Fibroblast of skin of abdomen (primary cell): ENCODE measurements at regions not wholly inside any gene's neighbourhood (a gene's known extent, or its start where the extent isn't known, plus 50 kb on each side); places are given as distances from the start of the nearest gene placed in this dataset.
"Not testable (repeated sequence)": the region's sequence is repeated elsewhere in the genome, so short reads cannot be mapped to it uniquely, and the experiment has no call there.

Source experiments
- DNase-seq: peaks from one replicate; pipeline ENCODE4 v3.0.0-alpha.2; 2013

- peak; percentile 81 for DNase-seq
Measured at GRCh38 chr12:25424211-25424731, 128.8 kb downstream of the LMNTD1 start.

- DNase-seq: no peak
Measured at GRCh38 chr12:25423355-25424050, 129.6 kb downstream of the LMNTD1 start.

- DNase-seq: peak; percentile 6
Measured at GRCh38 chr12:25422241-25422640, 130.8 kb downstream of the LMNTD1 start.

- DNase-seq: peak; percentile 27
Measured at GRCh38 chr12:25421651-25422167, 131.4 kb downstream of the LMNTD1 start.

GRCh38 chr12:25420116-25420515, 133.0 kb downstream of the LMNTD1 start:
- DNase-seq: no peak

GRCh38 chr12:25419595-25419994, 133.5 kb downstream of the LMNTD1 start:
- DNase-seq: no peak

- DNase-seq: peak; percentile 66
Measured at GRCh38 chr12:25417071-25417470, 136.0 kb downstream of the LMNTD1 start.

- peak; percentile 34 for DNase-seq
Measured at GRCh38 chr12:25416516-25416915, 136.6 kb downstream of the LMNTD1 start.

- no peak for DNase-seq
Measured at GRCh38 chr12:25415004-25415403, 138.1 kb downstream of the LMNTD1 start.

- DNase-seq: no peak
Measured at GRCh38 chr12:25412735-25413134, 140.3 kb downstream of the LMNTD1 start.

GRCh38 chr12:25404955-25405354, 148.1 kb downstream of the LMNTD1 start:
- DNase-seq: no peak

GRCh38 chr12:25401547-25402345, 151.0 kb upstream of the KRAS start:
- DNase-seq: peak; percentile 39

- DNase-seq: no peak
Measured at GRCh38 chr12:25397001-25397400, 146.3 kb upstream of the KRAS start.

- no peak for DNase-seq
Measured at GRCh38 chr12:25395227-25395626, 144.5 kb upstream of the KRAS start.

- not testable (repeated sequence) for DNase-seq
Measured at GRCh38 chr12:25394775-25395174, 144.0 kb upstream of the KRAS start.

- DNase-seq: no peak
Measured at GRCh38 chr12:25394025-25394424, 143.3 kb upstream of the KRAS start.

- not testable (repeated sequence) for DNase-seq
Measured at GRCh38 chr12:25391346-25391745, 140.6 kb upstream of the KRAS start.

GRCh38 chr12:25388183-25388582, 137.5 kb upstream of the KRAS start:
- peak; percentile 11 for DNase-seq

- no peak for DNase-seq
Measured at GRCh38 chr12:25387732-25388050, 137.0 kb upstream of the KRAS start.

GRCh38 chr12:25386831-25387731, 136.4 kb upstream of the KRAS start:
- peak; percentile 88 for DNase-seq

- no peak for DNase-seq
Measured at GRCh38 chr12:25384893-25385248, 134.1 kb upstream of the KRAS start.

- no peak for DNase-seq
Measured at GRCh38 chr12:25384038-25384892, 133.5 kb upstream of the KRAS start.
